DMS53 treated with DMSO at 0.1 percent for 48 hours (cell line): ENCODE measurements at regions not wholly inside any gene's neighbourhood (a gene's known extent, or its start where the extent isn't known, plus 50 kb on each side); places are given as distances from the start of the nearest gene placed in this dataset.

Source experiments
- DNase-seq: peaks from one replicate; lab custom pipeline; 2025; ENCODE audit not compliant: unreplicated experiment; lab: John Stamatoyannopoulos, UW

DNA sequence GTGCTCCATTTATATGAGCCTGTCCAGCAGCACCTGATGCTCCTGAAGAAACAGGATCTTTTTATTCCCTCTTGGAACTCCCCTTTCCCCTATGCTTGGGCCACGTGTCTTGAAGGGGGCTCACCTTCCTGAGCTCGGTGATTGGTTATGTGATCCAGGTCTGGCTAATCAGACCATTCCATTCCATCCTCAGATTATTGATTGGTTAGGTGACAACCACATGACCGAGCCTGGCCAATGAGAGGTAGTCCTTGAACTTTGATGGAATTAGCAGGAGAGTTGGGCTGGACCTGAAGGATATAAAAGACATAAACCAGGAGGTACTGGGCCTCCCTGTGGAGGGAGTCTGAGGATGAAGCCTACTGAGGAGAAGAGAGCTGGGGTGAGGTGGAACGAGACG lies 216.6 kb upstream of the LHX5 start:
- no peak for DNase-seq

DNA sequence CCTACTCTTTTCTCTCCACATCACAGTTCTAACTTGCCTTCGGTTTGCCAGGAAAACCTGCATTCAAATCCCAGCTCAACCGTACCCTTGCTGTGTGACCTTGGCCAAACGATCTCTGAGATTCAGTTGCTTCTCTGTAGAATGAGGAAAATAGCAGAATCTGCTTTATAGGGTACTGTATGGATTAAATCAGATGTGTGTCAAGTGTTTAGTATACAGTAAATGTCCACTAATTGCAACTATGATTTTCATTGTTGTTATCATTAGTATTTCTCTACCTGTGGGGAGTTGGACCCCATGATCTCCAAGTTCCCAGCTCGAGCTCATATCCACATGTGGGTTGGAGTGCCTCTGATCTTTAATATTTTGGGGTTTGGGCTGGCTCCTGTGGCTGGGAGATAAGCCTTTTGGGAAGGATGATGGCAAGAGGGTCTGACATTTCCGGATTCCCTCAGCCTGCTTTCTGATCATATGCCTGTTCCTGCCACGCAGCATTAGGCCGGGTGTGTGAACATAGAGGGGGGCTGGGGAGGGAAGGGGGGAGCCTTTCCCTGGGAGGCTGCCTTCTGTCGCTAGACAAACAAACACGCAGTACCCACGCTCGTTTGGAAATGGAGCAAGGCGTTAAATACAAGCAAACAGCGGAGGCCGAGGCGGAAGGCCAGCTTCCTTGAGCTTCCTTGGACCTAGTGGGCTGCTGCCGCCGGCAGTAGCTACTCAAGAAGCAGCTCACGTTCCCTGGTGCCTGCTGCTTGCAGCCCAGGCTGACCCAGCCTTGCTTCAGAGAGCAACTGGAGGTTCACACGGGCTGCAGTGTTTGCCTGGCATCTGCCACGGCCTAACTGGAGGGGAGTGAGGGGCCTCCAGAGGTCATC lies 213.5 kb upstream of the LHX5 start:
- DNase-seq: no peak

DNA sequence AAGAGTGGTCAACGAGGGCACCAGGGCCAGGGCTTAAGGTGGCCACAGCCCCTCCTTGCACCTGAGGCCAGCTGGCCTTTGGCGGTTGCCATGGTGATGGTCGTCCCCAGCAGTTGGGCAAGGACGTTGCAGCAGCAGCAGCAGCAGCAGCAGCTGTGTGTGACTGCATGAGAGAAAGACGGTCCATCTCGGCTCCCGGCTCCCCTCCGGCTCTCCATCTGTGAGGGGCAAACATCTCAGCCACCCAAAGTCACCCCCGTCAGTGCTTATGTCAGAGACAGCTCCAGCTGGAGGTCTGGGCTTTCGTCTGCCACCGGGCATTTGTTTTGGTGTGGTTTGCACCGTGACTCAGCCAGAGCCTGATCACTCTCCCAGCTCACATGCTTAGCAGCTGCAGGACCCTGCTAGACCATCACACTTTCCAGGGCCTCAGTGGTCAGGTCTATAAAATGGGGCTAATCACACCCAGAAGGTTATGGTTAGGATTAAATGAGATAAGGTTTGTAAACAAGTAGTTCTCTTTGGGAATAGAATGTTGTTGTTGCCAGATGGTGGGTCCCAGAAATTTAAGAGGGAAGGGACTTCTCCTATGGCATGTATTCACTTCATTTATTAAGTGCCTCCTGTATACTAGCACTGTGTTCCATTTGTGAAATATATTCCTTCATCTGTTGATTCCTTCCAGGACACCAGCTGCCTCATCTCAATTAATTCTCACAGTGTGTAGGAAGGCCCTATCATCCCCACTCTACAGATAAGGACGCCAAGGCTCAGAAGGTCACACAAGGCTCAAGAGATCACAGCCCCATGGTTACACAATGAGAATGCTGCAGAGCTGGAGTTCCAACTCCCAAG lies 212.6 kb upstream of the LHX5 start:
- peak; percentile 17 for DNase-seq

DNA sequence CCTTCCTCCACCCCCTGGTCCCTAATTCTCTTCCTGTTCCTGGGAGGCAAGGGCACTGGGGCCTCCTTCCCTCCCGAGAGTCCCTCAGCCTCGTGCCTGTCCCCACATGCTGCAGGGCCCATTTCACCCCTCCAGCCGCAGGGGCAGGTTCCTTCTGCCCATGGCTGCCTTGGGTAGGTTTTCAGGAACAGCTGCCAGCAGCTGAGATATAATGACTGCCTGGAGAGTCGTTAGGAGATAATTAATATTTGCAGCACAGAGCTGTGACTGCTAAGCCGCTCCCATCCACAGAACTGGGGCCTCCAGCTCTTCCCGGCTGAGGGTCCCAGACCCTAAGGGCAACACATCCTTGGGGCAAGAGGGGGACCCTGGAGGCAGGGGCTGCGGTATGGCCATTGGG lies 211.9 kb upstream of the LHX5 start:
- no peak for DNase-seq

DNA sequence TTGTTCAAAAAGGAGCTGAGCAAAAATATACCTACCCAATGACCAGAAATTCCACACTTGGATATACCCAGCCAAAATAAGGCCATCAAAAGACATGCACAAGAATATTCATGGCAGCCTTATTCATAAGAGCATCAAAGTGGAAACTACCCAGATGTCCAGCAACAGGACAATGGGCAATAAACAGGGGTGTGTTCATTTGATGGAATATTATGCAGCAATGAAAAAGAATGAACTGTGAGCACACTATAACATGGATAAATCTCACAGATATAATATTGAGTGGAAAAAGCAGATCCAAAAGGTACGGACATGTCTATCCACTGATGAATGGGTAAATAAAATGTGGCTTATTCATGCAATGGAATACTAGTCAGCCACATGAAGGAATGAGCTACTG lies 209.2 kb upstream of the LHX5 start:
- no peak for DNase-seq

DNA sequence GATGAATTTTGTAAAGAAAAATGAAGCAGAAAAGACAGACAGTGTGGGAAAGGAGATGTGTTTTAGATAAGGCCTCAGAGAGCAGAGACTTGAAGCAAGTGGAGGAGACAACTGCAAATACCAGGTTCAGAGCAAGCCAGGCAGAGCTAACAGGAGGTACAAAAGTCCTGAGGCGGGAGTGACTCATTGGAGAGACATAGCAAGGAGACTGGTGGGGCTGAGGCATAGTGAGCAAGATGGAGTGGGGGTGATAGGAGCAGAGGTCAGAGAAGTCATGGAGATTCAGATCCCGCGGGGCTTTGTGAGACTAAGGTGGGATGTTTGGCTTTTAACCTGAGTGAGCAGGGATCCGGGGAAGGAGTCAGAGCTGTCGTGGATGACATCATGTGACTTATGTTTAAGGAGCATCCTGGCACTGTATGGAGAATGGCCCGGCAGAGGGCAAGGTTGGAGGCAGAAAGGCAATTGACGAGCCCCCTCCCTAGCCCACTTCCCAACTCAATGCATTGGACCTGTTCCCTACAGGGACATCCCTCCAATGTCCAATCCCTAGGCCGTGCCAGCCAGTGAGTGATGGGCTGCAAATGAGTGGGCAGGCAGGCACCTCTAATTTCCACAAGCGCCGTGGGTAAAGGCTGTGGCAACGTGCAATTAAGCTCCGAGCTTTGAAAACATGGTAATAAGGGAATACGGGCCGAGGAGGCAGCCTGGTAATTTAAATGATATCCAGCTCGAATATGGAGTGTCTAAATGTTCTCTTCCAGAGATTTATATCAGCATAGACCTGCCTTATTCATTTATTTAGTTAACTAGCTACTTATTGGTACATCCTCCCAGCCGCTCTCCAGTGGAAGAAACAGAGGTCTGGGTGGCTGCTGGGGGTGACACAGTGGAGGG lies 206.8 kb upstream of the LHX5 start:
- DNase-seq: no peak

DNA sequence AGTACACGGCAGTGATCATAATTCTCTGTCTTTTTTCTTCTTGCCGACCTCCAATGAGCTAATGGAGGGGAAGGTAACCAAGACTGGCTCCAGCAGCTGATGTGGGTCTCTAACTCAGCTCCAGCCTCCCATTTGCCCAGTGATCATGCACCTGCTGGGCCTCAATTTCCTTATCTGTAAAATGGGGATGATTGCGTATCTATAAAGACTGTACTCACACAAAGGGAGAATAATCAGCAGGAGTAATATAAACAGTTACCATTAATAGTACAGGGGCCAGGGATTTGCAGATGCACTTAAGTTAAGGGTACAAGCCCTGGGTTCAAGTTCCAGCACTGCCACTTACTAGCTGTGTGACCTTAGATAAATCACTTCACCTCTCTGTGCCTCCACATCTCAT lies 204.9 kb upstream of the LHX5 start:
- DNase-seq: no peak

DNA sequence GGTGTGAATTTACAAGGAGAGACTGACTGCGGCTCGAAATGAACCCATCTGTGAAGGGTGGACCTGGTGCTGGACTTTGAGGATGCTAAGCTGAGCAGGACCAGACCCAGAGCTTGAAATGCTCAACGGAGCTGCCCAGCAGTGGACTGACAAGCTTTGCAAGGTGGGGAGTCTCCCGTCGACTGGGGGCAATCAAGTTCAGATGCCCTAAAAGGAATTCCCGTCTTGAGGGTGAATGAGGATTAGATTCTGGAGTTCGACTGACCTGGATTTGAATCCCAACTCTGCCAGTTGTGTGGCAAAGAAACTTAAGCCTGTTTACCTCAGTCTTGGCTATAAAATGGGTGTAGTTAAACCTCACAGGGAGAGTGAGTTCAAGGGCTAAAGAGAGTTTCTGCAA lies 204.4 kb upstream of the LHX5 start:
- no peak for DNase-seq

DNA sequence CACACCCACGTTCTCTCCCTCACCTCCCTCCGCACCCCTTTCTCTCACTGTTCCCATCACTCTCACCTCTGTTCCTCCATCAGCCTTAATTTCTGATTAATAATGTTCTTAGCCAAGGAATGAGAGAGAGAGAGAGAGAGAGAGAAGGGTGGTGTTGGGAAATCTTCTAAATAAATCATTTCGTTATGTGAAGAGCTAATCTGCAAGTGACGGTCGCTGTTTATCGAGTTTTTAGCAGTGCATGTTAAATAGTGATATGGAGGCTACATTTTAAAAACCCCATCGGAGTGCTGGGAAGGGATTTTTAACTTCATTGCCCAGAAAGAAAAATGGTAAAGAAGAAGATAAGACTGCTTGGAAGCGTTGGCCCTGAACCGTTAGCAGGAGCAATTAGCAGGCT lies 203.3 kb upstream of the LHX5 start:
- no peak for DNase-seq

DNA sequence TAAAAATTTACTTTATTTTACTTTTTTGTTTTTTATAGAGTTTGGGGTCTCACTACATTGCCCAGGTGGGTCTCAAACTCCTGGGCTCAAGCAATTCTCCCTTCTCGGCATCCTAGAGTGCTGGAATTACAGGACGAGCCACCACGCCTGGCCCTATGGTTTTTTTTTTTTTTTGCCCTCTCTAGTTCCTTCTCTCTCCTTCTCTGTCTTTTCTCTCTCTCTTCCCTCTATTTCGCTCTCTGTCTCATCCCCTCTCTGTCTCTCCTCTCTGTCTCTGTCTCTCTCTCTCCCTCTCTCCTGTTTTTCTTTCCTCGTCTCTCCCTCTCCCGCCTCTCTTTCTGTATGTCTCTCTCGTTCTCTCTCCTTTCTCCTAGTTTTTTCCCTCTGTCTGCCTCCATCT lies 202.6 kb upstream of the LHX5 start:
- no peak for DNase-seq

DNA sequence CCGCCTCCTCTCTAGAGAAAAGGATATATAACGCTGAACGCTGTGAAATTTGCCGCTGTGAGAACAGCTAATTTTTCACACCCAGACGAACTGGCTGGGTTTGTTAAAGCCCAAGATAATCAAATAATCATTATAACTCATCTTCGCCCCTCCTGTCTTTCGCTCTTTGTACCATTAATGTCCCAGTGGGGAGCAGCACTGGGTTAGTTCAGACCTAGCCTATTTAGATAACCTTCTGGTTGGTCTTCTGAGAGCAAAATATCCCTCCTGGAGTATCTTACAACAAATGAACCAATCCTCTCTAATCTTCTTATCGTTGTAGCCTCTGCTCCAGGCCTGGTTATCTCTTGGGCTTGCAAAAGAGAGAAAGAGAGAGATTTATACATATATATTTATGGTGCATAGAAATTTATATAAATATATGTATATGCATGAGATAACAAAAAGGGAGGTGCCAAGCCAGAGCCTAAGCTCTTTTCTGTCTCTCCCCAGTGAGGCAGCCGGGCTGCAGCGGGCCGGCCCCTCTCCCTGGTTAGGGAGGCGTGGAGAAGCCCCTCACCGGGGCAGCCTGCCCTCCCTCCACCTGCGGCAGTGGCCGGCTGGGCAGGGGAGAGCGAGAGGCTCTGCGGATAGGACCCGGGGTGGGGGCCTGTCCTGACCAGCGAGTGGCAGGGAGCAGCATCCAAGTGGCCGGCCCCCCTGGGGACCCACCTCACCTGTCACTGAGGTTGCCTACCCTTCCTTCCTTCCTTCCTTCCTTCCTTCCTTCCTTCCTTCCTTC lies 202.0 kb upstream of the LHX5 start:
- no peak for DNase-seq

DNA sequence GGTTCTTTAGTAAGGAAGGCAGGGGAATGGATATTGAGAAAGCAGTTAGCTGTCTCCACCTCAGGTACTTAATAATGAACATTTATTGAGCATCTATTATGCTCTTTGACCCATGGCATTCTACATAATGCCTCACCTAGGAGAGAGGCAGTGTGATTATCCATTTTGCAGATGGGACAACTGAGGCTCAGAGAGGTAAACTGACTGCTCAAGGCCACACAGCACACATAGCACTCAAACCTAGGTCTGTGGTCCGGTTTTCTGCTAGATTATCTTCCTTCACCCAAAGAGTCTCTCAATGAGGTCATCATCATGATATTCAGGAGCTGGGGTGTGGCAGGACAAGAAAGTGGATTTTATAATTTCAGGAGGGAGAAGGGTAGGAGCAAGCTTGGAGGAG lies 199.1 kb upstream of the LHX5 start:
- DNase-seq: no peak

DNA sequence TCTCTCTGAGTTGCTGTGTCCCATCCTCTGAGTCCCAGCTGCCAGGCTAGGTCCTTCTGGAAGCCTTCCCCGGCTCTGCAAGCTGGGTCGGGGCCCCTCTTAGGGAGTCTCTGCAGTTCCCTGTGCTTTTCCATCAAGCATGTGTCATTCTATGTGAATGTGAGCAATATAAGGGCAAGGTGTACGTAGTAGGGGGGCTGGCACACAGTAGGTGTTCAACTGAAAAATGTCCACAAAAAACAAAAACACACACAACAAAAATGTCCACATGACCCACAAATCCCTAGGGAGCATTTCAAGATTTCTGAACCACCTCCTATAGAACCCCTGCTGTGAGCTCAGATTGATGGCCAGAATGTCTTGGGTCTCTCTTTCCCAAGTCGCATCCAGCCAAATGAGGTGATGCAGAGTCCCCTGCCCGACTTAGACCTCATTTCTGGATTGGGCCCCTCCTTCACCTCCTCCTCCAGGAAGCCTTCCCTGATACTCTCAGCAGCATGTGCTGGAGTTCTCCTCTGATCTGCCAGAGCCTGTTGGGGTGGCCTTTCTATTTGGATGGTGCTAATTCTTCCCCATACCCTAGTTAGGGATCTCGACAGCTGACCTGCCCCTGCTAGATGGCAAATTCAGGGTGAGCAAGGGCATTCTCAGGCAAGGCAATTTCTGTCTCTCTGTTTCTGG lies 196.1 kb upstream of the LHX5 start:
- no peak for DNase-seq

DNA sequence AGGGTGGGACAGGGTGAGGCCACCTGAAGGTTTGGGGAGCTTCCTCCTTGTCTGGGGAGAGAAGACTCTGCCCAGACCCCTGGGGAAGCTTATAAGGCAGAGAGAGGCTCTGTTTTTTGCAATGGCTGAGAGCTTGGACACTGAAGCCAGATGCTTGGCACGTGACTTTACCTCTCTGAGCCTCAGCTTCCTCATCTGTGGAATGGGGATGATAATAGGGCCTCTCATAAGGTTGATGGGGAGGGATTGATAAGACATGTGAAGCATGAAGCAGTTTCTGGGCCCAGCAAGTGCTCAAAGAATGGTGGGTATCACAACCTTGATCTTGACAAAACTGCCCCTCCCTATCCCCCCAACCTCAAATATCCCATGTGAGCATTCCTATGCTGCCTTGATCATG lies 195.4 kb upstream of the LHX5 start:
- no peak for DNase-seq

DNA sequence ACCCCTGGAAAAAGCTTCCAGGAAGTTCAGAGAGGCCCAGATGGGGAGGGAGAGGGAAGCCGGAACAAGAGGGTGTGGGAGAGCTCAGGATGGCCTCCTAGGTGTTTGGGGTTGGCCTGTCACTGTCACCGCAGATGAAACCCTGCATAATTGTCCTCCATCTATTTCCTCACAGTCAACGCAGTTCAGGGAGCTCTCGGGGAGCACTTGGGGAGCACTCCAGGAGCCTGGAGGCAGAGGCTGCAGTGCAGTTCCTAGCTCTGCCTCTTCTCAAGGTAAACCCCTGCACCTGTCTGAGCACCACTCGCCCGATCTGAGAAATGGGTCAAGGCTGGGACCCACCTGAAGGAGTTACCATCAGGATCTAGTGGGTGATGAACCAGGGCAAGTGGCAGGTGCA lies 194.6 kb upstream of the LHX5 start:
- DNase-seq: no peak

DNA sequence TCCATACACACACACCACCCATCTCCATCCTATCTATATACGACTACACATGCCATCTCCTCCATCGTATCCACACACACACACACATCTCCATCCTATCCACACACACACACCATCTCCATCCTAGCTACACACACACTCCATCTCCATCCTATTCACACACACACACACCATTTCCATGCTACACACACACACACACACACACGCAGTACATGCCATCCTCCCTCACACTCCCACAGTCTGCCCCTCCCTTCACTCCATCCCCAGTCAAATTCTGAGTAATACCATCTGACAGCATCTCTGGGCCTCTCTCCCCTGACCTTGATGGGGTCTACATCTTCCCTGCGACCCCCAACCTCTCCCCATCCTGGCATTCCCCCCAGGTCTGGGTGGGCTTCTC lies 193.8 kb upstream of the LHX5 start:
- DNase-seq: no peak

DNA sequence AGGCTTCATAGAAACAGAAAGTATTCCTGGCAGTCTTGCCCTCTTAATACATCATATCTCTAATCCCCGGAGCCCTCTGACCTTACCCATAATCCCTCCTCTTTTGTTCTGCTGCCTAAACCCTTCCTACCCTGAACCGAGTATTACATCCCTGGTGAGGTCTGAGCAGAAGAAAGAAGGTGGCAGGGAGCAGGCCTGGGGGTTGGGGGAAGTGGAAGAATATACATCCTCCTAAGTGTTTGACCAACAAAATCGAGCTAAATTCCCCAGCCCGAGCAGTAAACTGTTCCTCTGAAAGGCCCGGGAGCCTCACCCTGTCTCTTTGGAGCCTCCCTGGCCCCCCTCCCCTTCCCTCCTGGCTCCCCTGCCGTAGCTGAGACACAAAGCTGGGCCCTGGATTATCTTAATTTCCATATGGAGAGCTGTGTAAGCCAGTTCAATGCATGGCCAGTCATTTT lies 192.6 kb upstream of the LHX5 start:
- DNase-seq: no peak

DNA sequence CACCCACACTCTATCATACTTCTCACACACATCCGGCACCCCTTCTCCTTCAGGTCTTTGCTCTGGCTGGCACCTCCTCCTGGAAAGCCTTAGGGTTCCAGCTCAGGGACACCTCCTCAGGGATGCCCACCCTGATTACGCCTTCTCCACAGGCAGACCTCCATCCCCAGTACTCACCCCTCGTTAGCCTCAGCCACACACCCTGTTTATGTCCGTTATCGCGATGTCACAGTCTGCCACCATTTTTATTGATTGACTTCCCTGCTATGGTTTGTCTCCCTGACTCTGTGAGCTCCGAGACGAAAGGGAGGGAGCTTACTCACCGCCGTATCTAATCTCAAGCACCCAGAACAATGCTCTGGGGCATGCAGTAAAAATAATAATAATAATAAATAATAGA lies 191.7 kb upstream of the LHX5 start:
- DNase-seq: no peak

DNA sequence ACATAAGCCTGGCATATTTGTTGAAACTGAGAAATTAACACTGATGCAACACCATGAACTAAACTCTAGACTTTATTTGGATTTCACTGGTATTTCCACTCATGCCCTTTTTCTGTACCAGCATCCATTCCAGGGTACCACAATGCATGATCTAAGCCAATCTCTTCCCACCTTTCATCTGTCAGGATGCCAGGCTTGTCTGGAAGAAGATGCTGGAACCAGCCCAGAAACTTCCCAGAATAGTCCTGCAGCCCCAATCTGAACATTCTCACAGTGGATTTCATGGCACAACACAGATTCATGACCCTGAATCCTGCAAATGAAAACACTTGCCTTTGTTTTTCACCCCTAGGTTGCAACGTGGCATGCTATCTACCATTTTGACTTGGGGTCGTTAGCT lies 189.3 kb upstream of the LHX5 start:
- no peak for DNase-seq

DNA sequence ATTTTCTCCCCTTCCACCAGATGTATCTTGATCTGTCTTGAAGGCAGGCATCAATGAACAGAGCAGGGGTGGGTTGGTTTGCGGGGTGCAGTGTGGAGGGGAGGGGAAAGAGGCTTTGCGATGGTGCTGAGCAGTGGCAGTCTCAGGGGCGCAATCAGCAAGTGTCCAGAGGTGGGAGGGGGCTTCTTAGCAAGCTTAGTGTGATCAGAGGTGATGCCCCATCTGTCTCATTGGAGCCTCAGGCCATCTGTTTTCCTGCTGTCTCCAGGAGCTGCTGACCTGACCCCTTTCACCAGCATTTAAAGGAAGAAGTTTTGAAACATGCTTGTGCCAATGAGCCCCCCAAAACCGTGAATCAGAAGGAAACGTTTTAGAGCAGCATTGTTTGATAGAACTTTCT lies 187.7 kb upstream of the LHX5 start:
- DNase-seq: no peak
